OCI-LY7 (cell line): ENCODE measurements at regions not wholly inside any gene's neighbourhood (a gene's known extent, or its start where the extent isn't known, plus 50 kb on each side); places are given as distances from the start of the nearest gene placed in this dataset.
"Not testable (repeated sequence)": the region's sequence is repeated elsewhere in the genome, so short reads cannot be mapped to it uniquely, and the experiment has no call there.

Experiments
- BruUV-seq: library from RNA; stranded (reverse); fragments of 400-500 nt; replicated peaks from 2 replicates; lab custom pipeline; 2021; lab: Mats Ljungman, UMichigan
- CTCF ChIA-PET: fragments of 300-600 bp; sonication (Branson Sonifier 250); formaldehyde crosslinking; loops from one replicate; lab custom pipeline; 2022; ENCODE audit warnings: antibody characterized with exemption; ENCODE audit not compliant: unreplicated experiment; lab: Charles Lee
- POLR2A ChIA-PET: fragments of 300-600 bp; sonication (Branson Sonifier 250); formaldehyde crosslinking; loops from one replicate; lab custom pipeline; 2022; ENCODE audit warnings: antibody characterized with exemption; lab: Charles Lee
- DNase-seq: peaks from one replicate; pipeline ENCODE4 v3.0.0-alpha.2; 2015; ENCODE audit warnings: low spot score
- H2AFZ ChIP-seq: fragments of 200-600 bp; sonication (generic), shearing (Covaris generic); 2 replicates; pipeline ENCODE4 v1.6.1; 2014; ENCODE audit warnings: mild to moderate bottlenecking, antibody characterized with exemption, low read length, moderate library complexity
- H3K27ac ChIP-seq: fragments of 200-600 bp; sonication (generic); 2 replicates; pipeline ENCODE4 v1.5.1; 2014; ENCODE audit warnings: mixed run types, low read depth, mild to moderate bottlenecking, moderate library complexity, low read length, inconsistent platforms; ENCODE audit not compliant: poor library complexity, severe bottlenecking
- H3K36me3 ChIP-seq: fragments of 200-600 bp; sonication (generic); 2 replicates; pipeline ENCODE4 v1.6.1; 2014; ENCODE audit warnings: mild to moderate bottlenecking, antibody characterized with exemption, low read length, moderate library complexity, mixed read lengths; ENCODE audit not compliant: insufficient read depth
- H3K4me1 ChIP-seq: fragments of 200-600 bp; sonication (generic); 2 replicates; pipeline ENCODE4 v1.5.1; 2014; ENCODE audit warnings: mild to moderate bottlenecking, low read length; ENCODE audit not compliant: insufficient read depth, poor library complexity, severe bottlenecking
- H3K4me2 ChIP-seq: fragments of 200-600 bp; sonication (generic); 2 replicates; pipeline ENCODE4 v1.6.1; 2014; ENCODE audit warnings: mild to moderate bottlenecking, low read length
- H3K4me3 ChIP-seq: fragments of 200-600 bp; sonication (generic); 2 replicates; pipeline ENCODE4 v1.5.1; 2014; ENCODE audit warnings: mild to moderate bottlenecking, low read depth, low read length; ENCODE audit not compliant: poor library complexity, severe bottlenecking
- H3K79me2 ChIP-seq: fragments of 200-600 bp; sonication (generic); 2 replicates; pipeline ENCODE4 v1.6.1; 2016; ENCODE audit warnings: low read depth, mild to moderate bottlenecking, low read length, moderate library complexity, mixed read lengths; ENCODE audit not compliant: insufficient read depth
- H3K9me2 ChIP-seq: fragments of 200-600 bp; sonication (generic); 2 replicates; pipeline ENCODE4 v1.6.1; 2016; ENCODE audit warnings: mild to moderate bottlenecking, low read length, mixed read lengths; ENCODE audit not compliant: insufficient read depth
- H3K9me3 ChIP-seq: fragments of 200-600 bp; sonication (generic); 2 replicates; pipeline ENCODE4 v1.6.1; 2014; ENCODE audit warnings: mild to moderate bottlenecking, mixed run types, low read length, mixed read lengths
- H4K20me1 ChIP-seq: fragments of 200-600 bp; sonication (generic); 2 replicates; pipeline ENCODE4 v1.6.1; 2014; ENCODE audit warnings: mild to moderate bottlenecking, antibody characterized with exemption, low read length, moderate library complexity, mixed read lengths; ENCODE audit not compliant: insufficient read depth
- CTCF ChIP-seq: fragments of 200-600 bp; sonication (generic); conservative IDR thresholded peaks from 2 replicates; pipeline ENCODE4 v1.5.1; 2014; ENCODE audit warnings: mild to moderate bottlenecking, antibody characterized with exemption, low read length, moderate library complexity, mixed read lengths
- EZH2phosphoT487 ChIP-seq: fragments of 200-600 bp; sonication (generic); IDR thresholded peaks from 2 replicates; pipeline ENCODE4 v1.6.1; 2018; ENCODE audit warnings: low read depth, borderline replicate concordance, mild to moderate bottlenecking, mixed run types, antibody characterized with exemption, low read length, moderate library complexity, mixed read lengths
- intact Hi-C: fragments of 100-400 bp; cut with micrococcal nuclease; formaldehyde crosslinking; loops from one replicate; pipeline ENCODE4 v1.10.0; 2022; ENCODE audit not compliant: unreplicated experiment

DNA sequence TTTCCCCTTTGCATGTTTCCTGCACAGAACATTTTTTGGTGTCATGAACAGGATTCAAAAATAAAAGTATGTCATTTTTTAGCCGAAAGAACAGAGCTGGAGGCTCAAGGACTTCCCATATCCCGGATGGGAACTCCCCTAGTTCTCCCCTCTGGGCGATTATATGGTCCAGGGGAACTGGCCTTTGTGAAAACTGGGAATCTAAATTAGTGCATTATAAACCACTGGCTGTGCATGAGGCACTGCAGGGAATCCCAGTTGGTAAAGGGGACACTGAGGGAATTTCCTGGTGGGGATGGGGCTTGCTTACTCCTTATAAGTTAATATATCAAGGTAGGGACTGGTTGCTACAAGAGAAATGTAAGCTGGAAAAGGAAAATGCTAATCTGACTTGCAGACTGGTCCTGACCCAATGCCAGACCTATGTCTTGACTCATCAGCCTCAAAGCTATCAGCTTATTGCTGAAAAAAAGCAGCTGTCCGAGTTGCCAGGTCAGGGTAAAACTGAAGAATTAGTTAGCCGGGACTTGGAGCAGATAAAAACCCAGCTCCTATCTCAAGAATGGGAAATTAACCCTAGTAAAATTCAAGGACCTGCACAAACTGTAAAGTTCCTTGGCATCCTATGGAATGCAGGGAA, 122.6 kb downstream of the FCRL5 start:
- Histone ChIP-seq H3K36me3 (no peaks in the 10 kb centered on the region), H4K20me1 (no peaks in the 10 kb centered on the region), H3K4me3 (no peak overlapping the region), H3K9me2 (no peaks in the 10 kb centered on the region), H2AFZ (no peak overlapping the region), H3K4me1 (no peaks in the 10 kb centered on the region), H3K79me2 (no peaks in the 10 kb centered on the region), H3K4me2 (no peak overlapping the region), H3K27ac (no peak overlapping the region), H3K9me3 (no peaks in the 10 kb centered on the region)
- no peak for DNase-seq
- ChIA-PET POLR2A (no interaction called here), CTCF (no interaction called here)
- BruUV-seq, result no TSS peak
- intact Hi-C loops, result no loop called here
- no peak for TF ChIP-seq CTCF
- no peak for TF ChIP-seq EZH2phosphoT487

DNA sequence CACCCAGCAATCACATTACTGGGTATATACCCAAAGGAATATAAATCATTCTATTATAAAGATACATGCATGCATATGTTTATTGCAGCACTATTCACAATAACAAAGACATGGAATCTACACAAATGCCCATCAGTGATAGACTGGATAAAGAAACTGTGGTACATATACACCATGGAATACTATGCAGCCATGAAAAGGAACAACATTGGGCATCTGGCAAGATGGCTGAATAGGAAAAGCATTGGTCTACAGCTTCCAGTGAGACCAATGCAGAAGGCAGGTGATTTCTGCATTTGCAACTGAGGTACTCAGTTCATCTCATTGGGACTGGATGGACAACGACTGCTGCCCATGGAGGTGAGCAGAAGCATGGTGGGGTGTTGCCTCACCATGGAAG, 128.6 kb downstream of the FCRL5 start:
- H3K4me3 ChIP-seq, H3K9me2 ChIP-seq, H3K27ac ChIP-seq, H3K9me3 ChIP-seq, POLR2A ChIA-PET, CTCF ChIA-PET, H3K4me2 ChIP-seq, DNase-seq, H3K4me1 ChIP-seq, intact Hi-C loops, H4K20me1 ChIP-seq, BruUV-seq, H3K36me3 ChIP-seq, H3K79me2 ChIP-seq, H2AFZ ChIP-seq: not testable (repeated sequence)

GRCh38 chr1:157419845-157420542, 132.3 kb downstream of the FCRL5 start:
- ChIA-PET POLR2A (no interaction called here), CTCF (no interaction called here)
- no peaks in the 10 kb centered on the region for H3K9me3 ChIP-seq
- no peaks in the 10 kb centered on the region for H3K79me2 ChIP-seq
- no peak overlapping the region for H3K4me2 ChIP-seq
- no peaks in the 10 kb centered on the region for H4K20me1 ChIP-seq
- no peaks in the 10 kb centered on the region for H3K4me1 ChIP-seq
- TF ChIP-seq EZH2phosphoT487 (no peak), CTCF (no peak)
- no peak overlapping the region for H2AFZ ChIP-seq
- no TSS peak for BruUV-seq
- no peak overlapping the region for H3K27ac ChIP-seq
- no peaks in the 10 kb centered on the region for H3K9me2 ChIP-seq
- intact Hi-C loops, result no loop called here
- DNase-seq, result no peak
- no peak overlapping the region for H3K4me3 ChIP-seq
- H3K36me3 ChIP-seq, result no peaks in the 10 kb centered on the region
